Posterior vena cava (tissue), 2 donors: ENCODE measurements at regions not wholly inside any gene's neighbourhood (a gene's known extent, or its start where the extent isn't known, plus 50 kb on each side); places are given as distances from the start of the nearest gene placed in this dataset.

Source experiments
- DNase-seq: peaks from one replicate; pipeline ENCODE4 v3.0.0-alpha.2; 2020; ENCODE audit warnings: low spot score
- intact Hi-C, 2 donors: fragments of 100-400 bp; cut with DNase I; formaldehyde crosslinking; loops; one replicate each; pipeline versions ENCODE4 v1.14.1 to v1.14.2; 2022 to 2023
- donor health status: DM: yes; HTN: yes; CAD: no.
- donor health status: DM: yes; HTN: yes; CAD: no.

- DNase-seq: no peak
- intact Hi-C loops: no loop called here
Measured at GRCh38 chr2:111628221-111628620, 255.8 kb downstream of the ANAPC1 start.

- DNase-seq: no peak
- intact Hi-C loops: no loop called here
Measured at GRCh38 chr2:111629983-111630382, 254.0 kb downstream of the ANAPC1 start.

- DNase-seq: no peak
- intact Hi-C loops: no loop called here
Measured at GRCh38 chr2:111632661-111633060, 251.3 kb downstream of the ANAPC1 start.

- intact Hi-C loops: no loop called here
- no peak for DNase-seq
Measured at GRCh38 chr2:111633189-111633588, 250.8 kb downstream of the ANAPC1 start.

GRCh38 chr2:111633643-111634042 is 250.3 kb downstream of the ANAPC1 start:
- intact Hi-C loops: no loop called here
- no peak for DNase-seq

- DNase-seq: no peak
- intact Hi-C loops: no loop called here
Measured at GRCh38 chr2:111634050-111634794, 249.8 kb downstream of the ANAPC1 start.

- intact Hi-C loops: no loop called here
- DNase-seq: no peak
Measured at GRCh38 chr2:111634995-111635538, 248.9 kb downstream of the ANAPC1 start.

- DNase-seq: no peak
- intact Hi-C loops: no loop called here
Measured at GRCh38 chr2:111636905-111637304, 247.1 kb downstream of the ANAPC1 start.

GRCh38 chr2:111638274-111638877 is 245.6 kb downstream of the ANAPC1 start:
- DNase-seq: no peak
- intact Hi-C loops: no loop called here

GRCh38 chr2:111640480-111640879 is 243.5 kb downstream of the ANAPC1 start:
- DNase-seq: no peak
- intact Hi-C loops: no loop called here

GRCh38 chr2:111642586-111643327 is 241.2 kb downstream of the ANAPC1 start:
- intact Hi-C loops: no loop called here
- DNase-seq: no peak

- intact Hi-C loops: no loop called here
- no peak for DNase-seq
Measured at GRCh38 chr2:111643759-111644158, 240.2 kb downstream of the ANAPC1 start.

- intact Hi-C loops: no loop called here
- DNase-seq: no peak
Measured at GRCh38 chr2:111647359-111647758, 236.6 kb downstream of the ANAPC1 start.

GRCh38 chr2:111652038-111652437 is 232.0 kb downstream of the ANAPC1 start:
- DNase-seq: no peak
- intact Hi-C loops: loop anchor here in 1 of 2 donors (1.0 kb wide), 1 partner anchor 26 kb away; no protein-coding TSS in a partner anchor

- intact Hi-C loops: loop anchor here in 1 of 2 donors (1.0 kb wide), 1 partner anchor 26 kb away; no protein-coding TSS in a partner anchor
- no peak for DNase-seq
Measured at GRCh38 chr2:111652681-111653080, 231.3 kb downstream of the ANAPC1 start.

- no peak for DNase-seq
- intact Hi-C loops: no loop called here
Measured at GRCh38 chr2:111653103-111653624, 230.8 kb downstream of the ANAPC1 start.

- intact Hi-C loops: no loop called here
- no peak for DNase-seq
Measured at GRCh38 chr2:111653913-111654312, 230.1 kb downstream of the ANAPC1 start.

- no peak for DNase-seq
- intact Hi-C loops: no loop called here
Measured at GRCh38 chr2:111654829-111655228, 229.2 kb downstream of the ANAPC1 start.

- DNase-seq: no peak
- intact Hi-C loops: no loop called here
Measured at GRCh38 chr2:111656436-111656835, 227.6 kb downstream of the ANAPC1 start.

- no peak for DNase-seq
- intact Hi-C loops: no loop called here
Measured at GRCh38 chr2:111656894-111657293, 227.1 kb downstream of the ANAPC1 start.
